Ovary (tissue), 7 donors: ENCODE measurements at regions not wholly inside any gene's neighbourhood (a gene's known extent, or its start where the extent isn't known, plus 50 kb on each side); places are given as distances from the start of the nearest gene placed in this dataset.

Source experiments
- DNase-seq, 5 donors: peaks; one replicate each; pipeline ENCODE4 v3.0.0-alpha.2; 2019 to 2020
- H3K27ac ChIP-seq, 2 donors: fragments of 200-600 bp; one replicate each; pipeline versions ENCODE4 v1.5.1 to v1.8.0; 2019 to 2022
- H3K27me3 ChIP-seq: fragments of 200-600 bp; one replicate; pipeline ENCODE4 v1.8.0; 2022
- H3K36me3 ChIP-seq: fragments of 200-600 bp; sonication (generic); one replicate; pipeline ENCODE4 v1.5.1; 2019
- H3K4me1 ChIP-seq: one replicate; pipeline ENCODE4 v1.8.1; 2013; ENCODE audit warnings: mild to moderate bottlenecking, moderate library complexity; ENCODE audit not compliant: insufficient read depth
- H3K4me3 ChIP-seq: fragments of 200-600 bp; sonication (generic); one replicate; pipeline ENCODE4 v1.5.1; 2017
- H3K9me3 ChIP-seq, 2 donors: fragments of 200-600 bp in 1 of 2; sonication (generic) in 1 of 2; one replicate each; pipeline versions ENCODE4 v1.5.1 to v1.8.1; 2013 to 2019; ENCODE audit warnings: mild to moderate bottlenecking in 1 of 2, moderate library complexity in 1 of 2
- CTCF ChIP-seq, 3 donors: fragments of 450-650 bp in 2 of 3; fragments of 200-600 bp in 1 of 3; IDR thresholded peaks; one replicate each; pipeline versions ENCODE4 v1.5.1 to v1.8.0; 2016 to 2022; ENCODE audit warnings: antibody characterized with exemption in 3 of 3, mild to moderate bottlenecking in 1 of 3
- EP300 ChIP-seq: sonication (generic); formaldehyde crosslinking; IDR thresholded peaks from one replicate; pipeline ENCODE4 v1.6.1; 2017; ENCODE audit warnings: antibody characterized with exemption
- POLR2A ChIP-seq: fragments of 450-650 bp; IDR thresholded peaks from one replicate; pipeline ENCODE4 v1.6.1; 2017; ENCODE audit warnings: antibody characterized with exemption, mild to moderate bottlenecking, moderate library complexity
- WGBS, 3 donors: extraction: QIAGEN DNeasy Blood & Tissue Kit in 1 of 3; methylation state at CpG; one replicate each; pipeline versions ENCODE4 v1.1.5 to v1.1.7; 2013 to 2017; 5-methylcytosine and 5-hydroxymethylcytosine counted together
- intact Hi-C, 4 donors: fragments of 100-400 bp; cut with DNase I; formaldehyde crosslinking; loops; one replicate each; pipeline versions ENCODE4 v1.11.0 to v1.15.1; 2022 to 2023
- donor health status: DM: no; HTN: no; CAD: no; lungs with moderate emphysema.
- donor health status: DM: no; HTN: no; CAD: no.
- donor health status: Bipolar disorder and iron deficiency.
- donor health status: DM: no; HTN: no; CAD: no.
- donor health status: DM: yes; HTN: yes; CAD: no.

GRCh38 chr11:133619397-133619796, 87.1 kb upstream of the OPCML start:
- intact Hi-C loops: no loop called here
- DNase-seq: no peak
- Histone ChIP-seq H3K36me3 (no peaks in the 10 kb centered on the region), H3K27me3 (no peaks in the 10 kb centered on the region), H3K4me1 (no peaks in the 10 kb centered on the region), H3K9me3 (no peaks in the 10 kb centered on the region), H3K27ac (no peak overlapping the region), H3K4me3 (no peak overlapping the region)
- TF ChIP-seq EP300: no peak
- TF ChIP-seq POLR2A: no peak
- no peak for TF ChIP-seq CTCF (IDR thresholded peaks at IDR 0.05)
- WGBS, 3 donors: 23 to 38% (median 23%) methylated on average over 2 of the region's 2 CpGs

- H3K9me3 ChIP-seq: no peaks in the 10 kb centered on the region
- TF ChIP-seq CTCF (IDR thresholded peaks at IDR 0.05): no peak
- no peak for TF ChIP-seq POLR2A
- no peak for TF ChIP-seq EP300
- intact Hi-C loops: no loop called here
These were observed 86.2 kb upstream of the OPCML start for GRCh38 chr11:133618544-133618943.

GRCh38 chr11:133608496-133608895, 76.2 kb upstream of the OPCML start:
- H3K27me3 ChIP-seq: no peaks in the 10 kb centered on the region
- intact Hi-C loops: no loop called here
- H3K9me3 ChIP-seq: no peaks in the 10 kb centered on the region
- no peak overlapping the region for H3K4me3 ChIP-seq
- no peak overlapping the region for H3K27ac ChIP-seq
- DNase-seq: no peak
- TF ChIP-seq POLR2A (no peak), EP300 (no peak), CTCF (IDR thresholded peaks at IDR 0.05) (no peak)
- H3K4me1 ChIP-seq: no peaks in the 10 kb centered on the region
- WGBS, 3 donors: 49 to 62% (median 56%) methylated on average over 2 of the region's 2 CpGs
- H3K36me3 ChIP-seq: no peaks in the 10 kb centered on the region

More at GRCh38 chr11:133618544-133618943, 86.2 kb upstream of the OPCML start:
- Histone ChIP-seq H3K4me1 (no peaks in the 10 kb centered on the region), H3K36me3 (no peaks in the 10 kb centered on the region), H3K27ac (no peak overlapping the region), H3K27me3 (no peaks in the 10 kb centered on the region), H3K4me3 (no peak overlapping the region)
- DNase-seq: no peak
- WGBS, 3 donors: 83 to 86% (median 83%) methylated on average over 9 of the region's 9 CpGs

GRCh38 chr11:133606124-133606523, 73.8 kb upstream of the OPCML start:
- TF ChIP-seq EP300 (no peak), POLR2A (no peak), CTCF (IDR thresholded peaks at IDR 0.05) (no peak)
- Histone ChIP-seq H3K4me1 (no peaks in the 10 kb centered on the region), H3K27ac (no peak overlapping the region), H3K27me3 (no peaks in the 10 kb centered on the region), H3K4me3 (no peak overlapping the region), H3K36me3 (no peaks in the 10 kb centered on the region), H3K9me3 (no peaks in the 10 kb centered on the region)
- WGBS, 3 donors: 69 to 88% (median 77%) methylated on average over 3 of the region's 3 CpGs
- no peak for DNase-seq
- intact Hi-C loops: no loop called here

GRCh38 chr11:133605482-133605881, 73.2 kb upstream of the OPCML start:
- DNase-seq: no peak
- TF ChIP-seq CTCF (IDR thresholded peaks at IDR 0.05) (no peak), POLR2A (no peak), EP300 (no peak)
- Histone ChIP-seq H3K4me1 (no peaks in the 10 kb centered on the region), H3K9me3 (no peaks in the 10 kb centered on the region), H3K27ac (no peak overlapping the region), H3K4me3 (no peak overlapping the region), H3K36me3 (no peaks in the 10 kb centered on the region), H3K27me3 (no peaks in the 10 kb centered on the region)
- WGBS, 3 donors: 36 to 50% (median 44%) methylated on average over 2 of the region's 2 CpGs
- intact Hi-C loops: no loop called here
